Right ventricle myocardium superior (tissue), 1 donor: ENCODE measurements at regions not wholly inside any gene's neighbourhood (a gene's known extent, or its start where the extent isn't known, plus 50 kb on each side); places are given as distances from the start of the nearest gene placed in this dataset.
A peak's percentile ranks its signal among the peaks of the same experiment; 100 is the strongest.

Experiments used
- ATAC-seq: fragments of 200-7000 bp; cut with Tn5 transposase; one replicate; pipeline ENCODE4 v1.9.1; 2020; ENCODE audit warnings: mild to moderate bottlenecking; ENCODE audit not compliant: poor library complexity
- DNase-seq: peaks from one replicate; pipeline ENCODE4 v3.0.0-alpha.2; 2020
- intact Hi-C: fragments of 100-400 bp; cut with DNase I; formaldehyde crosslinking; loops from one replicate; pipeline ENCODE4 v1.11.2; 2022
- donor health status: DM: no; HTN: yes; CAD: no; lungs with severe emphysema.

GRCh38 chr3:153001210-153002078 lies 160.6 kb upstream of the RAP2B start:
- intact Hi-C loops, result no loop called here
- DNase-seq (no peak), ATAC-seq (no peak)

GRCh38 chr3:153003441-153003840 lies 158.6 kb upstream of the RAP2B start:
- no peak for DNase-seq
- no peak for ATAC-seq
- intact Hi-C loops, result no loop called here

GRCh38 chr3:153003862-153004261 lies 158.2 kb upstream of the RAP2B start:
- intact Hi-C loops, result no loop called here
- no peak for ATAC-seq
- no peak for DNase-seq

- no peak for ATAC-seq
- intact Hi-C loops, result no loop called here
Observed at GRCh38 chr3:153008226-153008625, 153.8 kb upstream of the RAP2B start.

GRCh38 chr3:153023896-153024295 lies 138.1 kb upstream of the RAP2B start:
- intact Hi-C loops, result no loop called here
- no peak for DNase-seq
- ATAC-seq, result no peak

More at GRCh38 chr3:153008226-153008625, 153.8 kb upstream of the RAP2B start:
- DNase-seq, result no peak

GRCh38 chr3:153026026-153026425 lies 136.0 kb upstream of the RAP2B start:
- intact Hi-C loops, result no loop called here
- ATAC-seq (no peak), DNase-seq (no peak)

- ATAC-seq, result no peak
- no peak for DNase-seq
- intact Hi-C loops, result no loop called here
Observed at GRCh38 chr3:153028381-153028780, 133.6 kb upstream of the RAP2B start.

- ATAC-seq (no peak), DNase-seq (no peak)
- intact Hi-C loops, result no loop called here
Observed at GRCh38 chr3:153029350-153029749, 132.7 kb upstream of the RAP2B start.

GRCh38 chr3:153032891-153033290 lies 129.1 kb upstream of the RAP2B start:
- intact Hi-C loops, result no loop called here

GRCh38 chr3:153036846-153037245 lies 125.2 kb upstream of the RAP2B start:
- DNase-seq (no peak), ATAC-seq (no peak)
- intact Hi-C loops, result no loop called here

More at GRCh38 chr3:153032891-153033290, 129.1 kb upstream of the RAP2B start:
- DNase-seq, result no peak
- no peak for ATAC-seq

GRCh38 chr3:153038367-153038766 lies 123.7 kb upstream of the RAP2B start:
- intact Hi-C loops, result no loop called here
- no peak for ATAC-seq
- no peak for DNase-seq

- intact Hi-C loops, result no loop called here
- DNase-seq, result no peak
- ATAC-seq, result no peak
Observed at GRCh38 chr3:153038779-153039178, 123.2 kb upstream of the RAP2B start.

GRCh38 chr3:153041181-153041580 lies 120.8 kb upstream of the RAP2B start:
- ATAC-seq (no peak), DNase-seq (no peak)
- intact Hi-C loops, result loop anchor here (5.0 to 10.0 kb wide), 4 partner anchors 121 to 1214 kb away; partner anchors contain the start of gene RAP2B

GRCh38 chr3:153042088-153042487 lies 119.9 kb upstream of the RAP2B start:
- intact Hi-C loops, result loop anchor here (5.0 to 10.0 kb wide), 4 partner anchors 120 to 1213 kb away; partner anchors contain the start of gene RAP2B
- no peak for ATAC-seq

GRCh38 chr3:153043729-153044328 lies 118.2 kb upstream of the RAP2B start:
- intact Hi-C loops, result loop anchor here (5.0 to 10.0 kb wide), 4 partner anchors 118 to 1211 kb away; partner anchors contain the start of gene RAP2B
- peak; percentile 45 for ATAC-seq

More at GRCh38 chr3:153042088-153042487, 119.9 kb upstream of the RAP2B start:
- DNase-seq, result no peak

GRCh38 chr3:153045150-153045549 lies 116.9 kb upstream of the RAP2B start:
- no peak for DNase-seq
- no peak for ATAC-seq
- intact Hi-C loops, result loop anchor here (10.0 kb wide), 2 partner anchors 240 to 1210 kb away; no protein-coding TSS in a partner anchor

More at GRCh38 chr3:153043729-153044328, 118.2 kb upstream of the RAP2B start:
- no peak for DNase-seq

GRCh38 chr3:153050978-153051377 lies 111.0 kb upstream of the RAP2B start:
- DNase-seq (no peak), ATAC-seq (no peak)
- intact Hi-C loops, result no loop called here

GRCh38 chr3:153051427-153052095 lies 110.5 kb upstream of the RAP2B start:
- intact Hi-C loops, result no loop called here
- ATAC-seq, result no peak
- no peak for DNase-seq

- DNase-seq, result no peak
- intact Hi-C loops, result no loop called here
- peak; percentile 45 for ATAC-seq
Observed at GRCh38 chr3:153052096-153052460, 109.9 kb upstream of the RAP2B start.
